HG02840 (cell line): ENCODE measurements at regions not wholly inside any gene's neighbourhood (a gene's known extent, or its start where the extent isn't known, plus 50 kb on each side); places are given as distances from the start of the nearest gene placed in this dataset.
"Not testable (repeated sequence)": the region's sequence is repeated elsewhere in the genome, so short reads cannot be mapped to it uniquely, and the experiment has no call there.

ENCODE experiments used
- ATAC-seq: cut with Tn5 transposase; IDR thresholded peaks from one replicate; pipeline ENCODE4 v1.9.1; 2021; ENCODE audit warnings: mild to moderate bottlenecking, moderate library complexity, moderate number of reproducible peaks; ENCODE audit not compliant: unreplicated experiment, low FRiP score

DNA sequence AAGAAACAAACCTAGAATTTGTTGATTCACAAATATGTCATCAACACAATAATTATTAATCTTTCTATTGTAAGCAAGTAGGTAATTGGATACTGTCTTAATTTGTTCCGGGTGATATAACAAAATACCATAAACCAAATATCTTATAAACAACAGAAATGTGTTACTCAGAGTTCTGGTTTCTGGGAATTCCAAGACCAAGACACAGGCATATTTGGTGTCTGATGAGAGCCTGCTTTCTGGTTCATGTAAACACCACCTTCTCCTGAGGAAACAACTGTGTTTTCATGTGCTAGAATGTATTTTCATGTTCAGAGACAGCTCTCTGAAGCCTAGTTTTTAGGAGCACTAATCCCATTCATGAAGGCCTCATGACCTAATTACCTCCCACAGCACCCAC lies 1819.5 kb downstream of the SLITRK5 start:
- ATAC-seq = no peak

DNA sequence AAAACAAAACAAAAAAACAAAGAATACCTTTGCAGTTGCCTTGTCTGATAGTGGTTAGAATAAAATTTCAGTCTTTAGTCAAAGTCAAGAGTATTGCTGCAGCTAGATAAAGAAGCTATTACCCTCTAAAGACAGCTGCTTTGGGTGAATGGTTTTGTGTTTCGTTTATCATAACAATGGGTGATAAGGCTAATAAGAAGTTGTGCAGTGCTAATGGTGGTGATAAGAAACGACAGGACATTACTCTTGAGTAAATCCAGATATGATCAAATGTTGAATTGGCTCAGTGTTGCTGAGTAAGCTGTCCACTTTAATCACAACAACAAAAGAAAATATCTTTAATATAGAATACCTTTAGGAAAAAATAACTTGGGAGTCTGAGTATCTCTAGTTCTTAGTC lies 1825.3 kb downstream of the SLITRK5 start:
- ATAC-seq = no peak

DNA sequence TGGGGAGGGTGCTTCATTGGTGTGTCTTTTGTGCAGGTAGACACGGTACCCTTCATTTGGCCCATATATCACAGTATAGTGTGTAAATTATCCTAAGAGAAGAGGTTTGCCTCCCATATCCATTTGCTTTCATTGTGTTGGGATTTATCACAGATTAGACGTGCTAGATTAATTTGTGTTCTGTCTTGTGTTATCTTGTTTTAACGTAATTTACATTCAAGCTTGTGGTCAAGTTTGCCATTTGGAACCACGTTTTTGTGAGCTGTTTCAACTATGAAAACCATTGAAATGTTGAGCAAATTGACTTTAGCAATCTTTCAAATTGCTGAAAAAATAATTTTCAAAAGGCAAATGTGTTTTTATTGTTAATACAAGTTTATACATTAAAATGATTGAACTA lies 1826.5 kb downstream of the SLITRK5 start:
- no peak for ATAC-seq

DNA sequence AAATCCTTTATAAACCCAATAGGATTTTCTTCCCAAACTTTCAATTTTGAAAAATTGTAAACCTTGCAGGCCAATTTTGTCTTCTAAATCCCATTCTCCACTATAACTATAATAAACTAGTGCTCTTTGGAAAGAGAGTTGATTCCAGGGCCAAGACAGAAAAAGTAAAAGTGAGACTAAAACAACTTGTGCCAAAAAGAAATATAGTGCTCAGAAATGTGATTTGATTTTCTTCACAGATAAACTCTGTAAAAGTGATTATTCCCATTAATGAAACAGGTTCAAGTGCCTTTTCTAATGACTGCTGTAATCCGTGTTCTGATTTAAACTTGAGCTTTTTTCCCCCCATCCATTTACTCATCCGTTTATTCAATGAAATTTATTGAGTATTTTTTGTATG lies 1831.1 kb downstream of the SLITRK5 start:
- ATAC-seq = no peak

DNA sequence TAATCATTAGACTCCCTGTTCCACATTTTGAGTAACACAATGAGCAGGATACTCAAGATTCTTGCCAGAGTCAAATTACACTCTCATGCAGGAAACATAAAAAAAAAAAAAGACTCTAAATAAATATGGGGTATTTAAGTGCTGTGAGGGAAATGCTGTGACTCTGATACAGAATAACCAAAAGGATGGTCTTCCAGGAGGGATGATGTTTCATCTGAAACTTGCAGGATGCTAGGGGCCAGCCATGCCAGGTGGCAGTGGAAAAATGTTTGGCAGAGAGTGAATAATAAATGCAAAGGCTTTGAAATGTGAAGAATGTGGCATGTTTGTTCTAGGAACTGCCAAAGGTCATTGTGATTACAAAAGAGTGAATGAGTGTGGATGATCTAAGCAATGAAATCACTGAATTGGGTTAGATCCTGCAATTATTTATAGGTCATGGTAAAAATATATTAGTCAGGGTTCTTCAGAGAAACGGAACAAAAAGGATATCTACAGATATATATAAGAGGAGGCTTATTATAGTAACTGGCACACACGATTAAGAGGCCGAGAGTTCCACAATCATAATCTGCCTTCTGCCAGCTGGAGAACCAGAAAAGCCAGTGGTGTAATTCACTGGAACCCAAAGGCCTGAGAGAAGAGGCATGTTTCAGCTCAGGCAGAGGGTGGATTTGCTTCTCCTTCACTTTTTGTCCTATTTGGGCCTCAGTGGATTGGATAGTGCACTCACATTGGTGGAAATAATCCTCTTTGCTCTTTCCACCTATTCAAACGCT lies 1832.8 kb upstream of the MIR17HG start:
- no peak for ATAC-seq

DNA sequence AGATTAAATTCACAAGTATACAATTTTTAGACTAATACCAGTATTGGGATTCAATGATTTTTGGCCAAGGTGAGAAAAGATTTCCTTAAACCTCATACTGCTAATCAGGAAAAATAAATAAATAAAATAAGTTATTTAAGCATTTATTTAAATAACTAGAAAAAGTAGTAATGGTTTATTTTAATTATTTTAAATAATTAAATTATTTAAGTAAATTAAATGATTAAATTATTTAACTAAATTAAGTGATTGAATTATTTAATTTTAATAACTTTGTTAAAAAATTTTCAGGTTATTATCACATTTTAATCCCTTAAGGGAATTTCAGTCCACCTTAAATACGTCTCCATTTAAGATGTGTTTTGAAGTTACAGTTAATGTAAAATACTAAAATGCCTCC lies 1831.5 kb upstream of the MIR17HG start:
- ATAC-seq = no peak

DNA sequence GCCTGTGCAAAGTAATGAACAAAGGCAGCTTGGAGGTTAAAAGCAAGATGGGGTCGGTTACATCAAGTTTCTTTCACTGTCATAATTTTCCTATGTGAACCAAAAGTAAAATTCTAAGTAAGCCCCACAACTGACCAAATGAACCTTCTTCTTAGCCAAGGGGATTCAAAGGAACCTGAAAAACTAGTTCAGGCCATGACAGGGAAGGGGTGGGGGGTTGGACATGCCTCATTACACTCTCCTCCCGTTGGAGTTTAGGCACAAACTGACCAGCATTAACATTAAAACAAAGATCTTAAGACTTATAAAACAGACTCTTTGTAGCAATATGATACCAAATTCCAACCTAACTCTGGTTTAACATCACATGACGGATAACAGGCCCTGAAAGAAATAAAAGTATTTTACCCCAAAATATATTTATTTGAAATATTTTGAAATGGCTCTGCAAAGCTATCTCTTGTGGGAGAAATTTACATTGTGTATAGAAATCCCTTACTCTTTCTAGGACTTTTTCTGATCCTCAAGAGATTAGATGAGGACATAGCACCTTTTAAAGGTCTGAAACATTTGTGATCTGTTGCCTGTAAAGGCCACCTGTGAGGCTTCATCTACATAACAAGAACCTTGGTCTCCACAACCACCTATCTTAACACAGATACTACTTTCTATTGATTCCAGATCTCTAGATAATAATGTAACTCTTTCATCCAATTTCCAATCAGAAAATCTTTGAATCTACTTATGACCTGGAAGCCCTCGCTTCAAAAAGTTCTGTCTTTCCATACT lies 1829.0 kb upstream of the MIR17HG start:
- ATAC-seq = no peak

DNA sequence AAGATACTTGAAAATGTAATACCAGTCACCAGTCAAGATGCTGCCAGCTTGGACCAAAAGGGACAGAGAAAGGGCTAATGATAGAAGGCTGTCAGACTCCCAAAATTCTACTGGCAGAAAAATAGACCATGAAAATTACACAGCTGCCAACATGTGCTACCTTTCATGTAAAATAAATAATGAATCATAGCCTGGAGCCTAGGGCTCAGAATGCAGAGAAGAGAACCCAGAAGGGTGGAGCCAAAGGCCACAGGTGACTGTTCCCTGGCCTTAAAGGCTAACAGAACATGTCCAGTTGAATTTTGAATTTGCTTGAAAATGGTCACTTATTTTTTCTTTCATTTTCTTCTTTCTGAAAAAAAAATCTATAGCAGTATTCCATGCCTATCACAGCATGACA lies 1827.0 kb upstream of the MIR17HG start:
- ATAC-seq = no peak

DNA sequence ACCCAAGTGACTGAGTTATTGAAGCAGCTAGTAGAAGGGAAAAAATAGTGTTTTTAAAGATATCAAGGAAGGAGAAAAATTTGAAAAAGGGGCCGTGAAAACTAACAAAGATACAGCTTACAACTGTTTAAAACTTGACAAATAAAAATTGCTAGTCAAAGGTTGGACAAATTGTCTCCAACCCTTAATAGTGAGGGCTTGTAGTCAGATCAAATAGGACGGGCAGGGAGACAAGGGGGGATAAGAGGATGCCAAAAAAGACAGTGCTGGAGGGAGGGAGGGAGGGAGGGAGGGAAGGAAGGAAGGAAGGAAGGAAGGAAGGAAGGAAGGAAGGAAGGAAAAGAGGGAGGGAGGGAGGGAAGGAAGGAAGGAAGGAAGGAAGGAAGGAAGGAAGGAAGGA lies 1825.8 kb upstream of the MIR17HG start:
- ATAC-seq = not testable (repeated sequence)

DNA sequence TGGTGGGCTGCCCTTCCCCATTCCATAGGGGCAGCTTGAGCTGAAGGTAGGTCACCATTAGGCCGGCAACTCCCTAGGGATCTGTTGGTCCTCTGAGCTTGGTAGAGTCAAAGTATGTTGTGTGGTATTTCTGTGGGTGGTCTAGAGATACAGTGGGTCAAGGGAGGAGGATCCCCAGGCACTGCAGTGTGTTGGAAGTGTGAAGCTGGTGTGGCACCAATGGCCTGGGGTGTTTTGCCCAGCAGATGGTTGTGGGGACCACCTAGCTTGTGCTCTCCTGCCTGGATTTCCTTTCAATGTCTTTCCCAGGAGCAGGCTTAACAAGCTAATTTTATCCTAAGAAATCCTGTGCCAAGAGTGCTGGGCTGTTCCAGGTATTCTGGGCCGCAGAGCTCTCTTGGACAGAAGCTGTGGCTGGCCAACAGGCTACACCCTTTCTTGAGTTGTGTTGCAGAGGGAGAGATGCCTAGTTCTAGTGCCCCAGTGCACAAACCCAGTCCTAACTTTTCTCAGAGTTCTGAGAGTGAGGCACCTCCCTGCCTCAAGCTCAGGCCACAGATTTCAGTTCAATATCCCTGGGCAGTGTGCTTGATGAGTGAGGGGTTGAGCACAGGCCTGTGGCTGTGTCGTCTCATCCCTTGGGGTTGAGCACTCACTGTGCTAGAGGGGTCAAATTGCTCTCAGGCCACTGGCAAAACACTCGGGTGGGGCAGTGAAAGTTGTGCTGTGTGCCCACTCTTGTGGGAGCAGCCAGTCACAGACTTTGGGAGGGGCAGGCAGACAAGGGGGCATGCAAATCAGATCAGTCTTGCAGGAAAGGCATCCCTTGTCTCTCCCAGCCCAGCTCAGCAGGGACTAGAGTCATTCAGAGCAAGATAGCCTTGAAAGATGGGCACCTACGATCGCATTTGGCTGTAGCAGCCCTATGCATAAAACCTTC lies 1806.1 kb upstream of the MIR17HG start:
- no peak for ATAC-seq

DNA sequence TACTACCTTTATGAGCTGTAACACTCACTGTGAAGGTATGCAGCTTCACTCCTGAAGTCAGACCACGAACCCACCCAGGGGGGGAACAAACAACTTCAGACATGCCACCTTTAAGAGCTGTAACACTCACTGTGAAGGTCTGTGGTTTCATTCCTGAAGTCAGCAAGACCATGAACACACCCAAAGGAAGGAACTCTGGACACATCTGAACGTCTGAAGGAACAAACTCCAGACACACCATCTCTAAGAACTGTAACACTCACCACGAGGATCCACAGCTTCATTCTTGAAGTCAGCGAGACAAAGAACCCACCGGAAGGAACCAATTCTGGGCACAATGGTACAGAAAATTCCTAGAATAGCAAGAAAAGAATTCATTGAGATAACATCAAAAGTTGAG lies 1796.5 kb upstream of the MIR17HG start:
- ATAC-seq = no peak

DNA sequence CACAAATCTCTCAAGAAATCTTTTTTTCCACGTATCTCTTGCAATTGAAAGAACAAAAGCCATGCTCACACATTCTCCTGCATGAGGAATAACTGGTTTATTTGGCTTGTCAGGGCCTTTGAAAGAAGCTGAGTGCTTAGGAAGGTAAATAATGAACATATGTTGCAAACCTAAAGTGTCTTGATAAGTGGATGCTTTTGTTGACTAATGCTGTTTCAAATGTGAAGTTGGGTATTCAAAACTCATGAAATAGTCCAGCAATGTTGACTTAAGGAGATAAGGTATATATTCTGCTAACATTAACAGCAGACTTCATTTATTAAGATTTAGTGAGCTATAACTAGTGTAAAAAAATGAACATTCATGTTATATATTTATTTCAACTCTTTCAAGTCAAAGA lies 1792.7 kb upstream of the MIR17HG start:
- ATAC-seq = no peak

DNA sequence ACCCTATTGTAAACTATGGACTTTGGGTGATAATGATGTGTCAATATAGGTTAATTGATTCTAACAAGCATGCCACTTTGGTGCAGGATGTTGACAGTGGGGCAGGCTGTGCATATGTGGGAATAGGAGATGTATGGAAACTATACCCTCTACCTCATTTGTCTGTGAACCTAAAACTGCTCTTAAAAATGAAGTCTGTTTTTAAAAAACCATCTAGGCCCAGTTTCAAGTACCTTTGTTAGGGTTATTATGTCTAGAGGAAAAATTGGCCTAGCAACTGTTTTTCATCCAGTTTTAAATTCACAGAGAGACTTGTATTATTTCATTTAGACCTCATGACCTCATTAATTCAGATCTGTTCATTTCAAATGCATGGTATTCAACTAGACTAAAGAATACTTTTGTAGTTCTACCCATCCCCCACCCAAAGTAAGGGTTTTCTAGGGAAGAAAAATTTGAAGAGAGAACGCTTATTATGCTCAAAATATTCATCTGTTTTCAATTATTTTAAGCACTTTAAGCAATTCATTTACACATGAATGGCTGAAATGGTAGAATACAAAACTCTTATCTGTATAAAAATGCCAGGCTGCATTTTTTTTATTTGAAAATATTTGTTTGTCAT lies 1781.9 kb upstream of the MIR17HG start:
- no peak for ATAC-seq

DNA sequence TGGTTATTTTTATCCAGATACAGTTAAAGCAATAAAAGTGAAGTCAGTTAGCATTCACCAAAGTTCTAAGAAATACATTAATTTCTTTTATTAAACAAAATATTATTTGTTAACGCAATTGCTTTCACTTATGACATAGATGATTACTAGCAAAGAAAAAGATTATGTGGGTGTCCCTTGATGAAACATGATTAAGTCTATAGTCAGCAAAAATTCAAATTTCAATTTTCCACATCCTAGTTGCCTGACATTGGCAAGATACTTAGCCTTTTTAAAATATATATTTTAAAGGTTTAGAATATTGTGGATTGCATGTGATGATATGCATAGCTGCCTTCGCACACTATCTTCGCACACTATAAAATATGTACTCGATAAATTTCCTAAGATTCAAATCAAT lies 1780.5 kb upstream of the MIR17HG start:
- no peak for ATAC-seq

DNA sequence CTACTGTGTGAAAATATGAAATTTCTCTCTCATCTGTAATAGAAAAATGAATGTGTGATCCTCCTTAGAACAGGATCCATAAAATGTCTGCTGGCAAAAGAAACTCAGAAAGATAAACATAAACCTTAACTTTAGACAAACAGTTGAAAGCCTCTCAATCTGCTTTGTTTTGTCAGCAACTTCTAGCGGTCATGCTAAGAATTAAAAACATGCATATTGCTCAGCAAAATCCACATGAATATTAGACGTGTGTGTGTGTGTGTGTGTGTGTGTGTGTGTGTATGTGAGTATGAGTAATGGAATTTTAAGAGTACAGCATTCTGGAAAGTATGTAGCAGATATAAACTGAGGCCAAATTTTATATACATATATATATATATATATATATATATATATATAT lies 1779.2 kb upstream of the MIR17HG start:
- ATAC-seq = no peak

DNA sequence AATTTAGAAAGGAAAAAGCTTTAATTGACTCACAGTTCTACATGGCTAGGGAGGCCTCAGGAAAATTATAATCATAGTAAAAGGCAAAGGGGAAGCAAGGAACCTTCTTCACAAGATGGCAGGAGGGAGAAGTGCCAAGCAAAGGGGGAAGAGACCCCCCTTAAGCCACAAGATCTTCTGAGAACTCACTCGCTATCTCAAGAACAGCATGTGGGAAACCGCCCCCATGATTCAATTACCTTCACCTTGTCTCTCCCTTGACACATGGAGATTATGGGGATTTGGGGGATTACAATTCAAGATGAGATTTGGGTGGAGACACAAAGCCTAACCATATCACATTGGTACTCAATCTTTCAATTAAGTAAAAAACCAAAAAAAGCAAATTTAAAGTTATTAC lies 1778.7 kb upstream of the MIR17HG start:
- ATAC-seq = no peak

DNA sequence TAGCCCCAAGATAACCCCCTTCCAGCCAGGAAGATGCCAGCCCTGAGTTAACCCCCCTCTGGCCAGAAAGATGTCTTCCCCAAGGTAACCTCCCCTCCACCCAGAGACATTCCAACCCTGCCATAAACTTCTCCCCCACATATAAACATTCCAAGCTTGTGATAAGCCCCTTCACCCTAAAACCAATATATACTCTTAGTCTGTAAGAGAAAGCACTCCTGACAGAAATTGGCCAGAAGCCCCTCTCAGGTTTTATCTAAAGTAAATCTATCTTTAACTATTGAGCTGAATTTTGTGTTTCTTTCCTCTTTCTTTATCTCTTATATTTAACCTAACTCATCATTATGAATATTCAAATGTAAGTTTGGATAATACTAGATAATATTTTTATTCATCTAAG lies 1775.8 kb upstream of the MIR17HG start:
- no peak for ATAC-seq

DNA sequence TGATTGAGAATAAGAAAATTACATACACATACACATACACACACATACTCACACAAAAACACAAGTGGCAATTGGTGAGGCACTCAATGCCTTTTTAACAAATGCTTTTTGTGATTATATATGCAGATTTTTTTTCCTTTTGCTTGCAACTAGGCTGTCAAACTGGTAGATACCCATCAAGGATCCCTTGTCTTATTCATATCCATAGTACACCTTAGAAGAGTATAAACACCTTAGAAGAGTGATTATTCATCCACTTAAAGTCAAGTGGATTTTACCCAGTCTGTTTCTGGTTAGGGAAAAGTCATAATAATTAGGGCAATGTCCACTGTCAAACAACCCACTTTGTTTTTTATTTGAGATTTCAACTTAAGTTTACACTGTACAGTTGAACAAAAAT lies 1773.4 kb upstream of the MIR17HG start:
- no peak for ATAC-seq

DNA sequence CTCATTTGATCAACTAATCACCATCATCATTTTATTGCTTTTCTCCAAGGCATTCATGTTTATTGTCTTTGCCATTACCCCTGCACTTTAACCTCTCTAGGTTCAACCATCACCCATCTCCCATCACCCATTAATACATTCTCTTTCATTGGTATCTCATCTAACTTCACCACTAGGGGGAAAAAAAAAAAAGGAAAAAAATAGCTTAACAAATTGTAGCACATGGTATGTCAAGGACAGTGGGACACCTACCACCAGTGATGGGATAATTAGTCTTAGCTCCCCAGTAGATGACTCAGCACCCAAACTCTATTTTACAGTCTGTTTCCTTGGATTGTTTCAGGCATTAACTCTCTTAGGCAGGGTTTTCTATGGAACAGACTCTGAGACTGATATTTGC lies 1770.2 kb upstream of the MIR17HG start:
- no peak for ATAC-seq

DNA sequence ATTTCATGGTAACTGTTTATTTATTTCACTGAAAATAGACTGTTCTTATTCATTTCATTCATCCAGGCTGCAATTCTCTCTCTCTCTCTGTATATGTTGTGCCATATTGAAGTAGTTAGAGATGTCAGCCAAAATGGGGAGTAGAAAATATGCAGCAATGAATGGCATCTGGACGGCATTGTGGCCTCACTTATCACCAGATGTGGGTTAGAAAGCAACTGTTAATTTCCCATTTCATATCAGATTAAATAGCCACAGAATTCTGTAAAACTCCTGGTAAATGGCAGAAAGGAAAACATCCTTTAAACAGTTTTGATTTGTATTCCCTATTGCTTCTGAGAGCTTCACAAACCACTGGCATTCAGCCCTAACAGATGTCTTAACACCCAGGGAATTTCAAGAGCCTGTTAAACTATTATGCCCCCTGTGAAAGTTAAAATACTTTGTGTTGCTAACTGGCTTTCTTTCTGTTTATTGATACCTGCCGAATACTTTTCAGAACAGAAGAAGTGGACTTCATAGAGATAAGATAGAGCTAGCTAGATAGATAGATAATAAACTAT lies 1763.3 kb upstream of the MIR17HG start:
- no peak for ATAC-seq
